NAMALWA (cell line): ENCODE measurements at regions not wholly inside any gene's neighbourhood (a gene's known extent, or its start where the extent isn't known, plus 50 kb on each side); places are given as distances from the start of the nearest gene placed in this dataset.

Experiments
- DNase-seq: peaks from one replicate; pipeline ENCODE4 v3.0.0-alpha.2; 2015; ENCODE audit warnings: low spot score

DNA sequence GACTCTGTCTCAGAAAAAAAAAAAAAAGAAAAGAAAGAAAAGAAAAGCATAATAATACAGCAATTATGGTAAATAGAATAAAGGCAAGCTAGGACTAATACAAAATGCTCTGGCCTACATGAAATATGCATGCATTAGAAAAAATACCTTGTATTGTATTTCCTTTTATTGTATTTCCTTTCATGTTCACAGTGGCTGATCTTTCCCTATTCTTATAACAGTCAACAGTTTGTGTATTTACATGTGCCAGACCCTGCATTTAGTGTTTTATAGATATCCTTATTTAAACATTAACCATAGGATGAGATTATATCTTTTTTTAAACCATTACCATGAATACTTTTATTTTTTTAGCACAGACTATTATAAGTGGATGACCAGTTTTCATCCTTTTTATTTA lies 56.3 kb upstream of the ARL15 start:
- DNase-seq: no peak

DNA sequence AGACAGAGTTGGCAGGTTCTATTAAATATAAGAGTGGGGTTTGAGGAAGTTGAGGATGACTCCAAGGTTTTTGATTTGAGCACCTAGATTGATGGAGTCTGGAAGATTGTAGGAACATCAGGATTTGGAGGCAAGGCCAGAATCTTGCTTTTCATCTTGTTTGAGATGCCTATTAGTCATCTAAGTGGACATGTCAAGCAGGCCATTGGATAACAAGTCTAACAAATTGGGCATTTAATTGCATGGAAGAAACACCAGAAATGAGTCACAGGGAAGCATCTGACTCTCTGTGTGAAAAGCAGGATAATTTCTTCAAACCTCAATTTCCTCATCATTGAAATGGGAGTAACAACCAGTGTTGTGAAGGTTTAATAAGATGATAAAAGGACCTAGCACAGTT lies 53.3 kb upstream of the ARL15 start:
- DNase-seq: no peak

DNA sequence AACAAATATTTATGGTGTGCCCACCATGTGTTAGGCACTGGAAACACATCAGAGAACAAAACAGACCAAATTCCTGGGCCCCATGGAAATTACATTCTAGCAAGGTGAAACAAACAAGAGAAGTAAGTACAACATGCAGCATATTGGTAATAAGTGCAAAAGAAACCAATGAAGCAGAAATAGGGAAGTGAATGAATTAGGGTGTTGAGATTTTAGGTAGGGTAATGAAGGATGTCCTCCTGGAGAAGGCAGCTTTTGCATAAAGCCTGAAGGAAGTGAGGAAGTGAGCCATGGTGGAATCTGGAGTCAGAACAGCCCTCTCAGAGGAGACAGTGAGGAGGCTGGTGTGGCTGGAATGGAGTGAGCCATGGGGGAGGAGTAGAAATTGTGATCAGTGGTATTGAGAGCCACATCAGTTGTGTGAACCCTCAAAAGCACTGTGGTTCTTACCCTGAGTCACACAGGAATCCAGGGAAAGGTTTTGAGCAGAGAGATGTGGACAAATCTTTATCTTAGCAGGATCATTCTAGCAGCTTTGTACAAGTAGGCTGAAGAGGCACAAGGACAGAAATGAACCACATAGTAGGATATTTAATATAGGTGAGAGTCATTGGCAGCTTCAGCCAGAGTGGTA lies 52.7 kb upstream of the ARL15 start:
- DNase-seq: no peak

DNA sequence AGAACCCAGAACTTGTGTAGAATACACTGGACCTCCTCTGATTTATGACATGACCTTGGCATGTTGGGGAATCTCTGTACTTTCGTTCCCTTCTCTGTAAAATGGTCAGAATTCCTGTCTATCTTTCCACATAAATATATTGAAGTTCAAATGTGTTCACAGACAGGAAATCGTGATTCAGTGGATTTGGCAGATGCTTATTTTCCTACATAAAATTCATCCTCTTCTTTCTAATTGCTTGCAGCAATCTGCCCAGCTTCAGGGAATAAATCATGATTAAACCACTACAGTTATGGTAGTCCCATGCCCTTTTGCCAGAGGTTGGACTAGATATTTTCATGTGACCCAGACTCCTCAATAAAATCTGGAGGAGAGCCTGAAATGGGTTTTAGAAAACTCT lies 52.1 kb upstream of the ARL15 start:
- DNase-seq: no peak

DNA sequence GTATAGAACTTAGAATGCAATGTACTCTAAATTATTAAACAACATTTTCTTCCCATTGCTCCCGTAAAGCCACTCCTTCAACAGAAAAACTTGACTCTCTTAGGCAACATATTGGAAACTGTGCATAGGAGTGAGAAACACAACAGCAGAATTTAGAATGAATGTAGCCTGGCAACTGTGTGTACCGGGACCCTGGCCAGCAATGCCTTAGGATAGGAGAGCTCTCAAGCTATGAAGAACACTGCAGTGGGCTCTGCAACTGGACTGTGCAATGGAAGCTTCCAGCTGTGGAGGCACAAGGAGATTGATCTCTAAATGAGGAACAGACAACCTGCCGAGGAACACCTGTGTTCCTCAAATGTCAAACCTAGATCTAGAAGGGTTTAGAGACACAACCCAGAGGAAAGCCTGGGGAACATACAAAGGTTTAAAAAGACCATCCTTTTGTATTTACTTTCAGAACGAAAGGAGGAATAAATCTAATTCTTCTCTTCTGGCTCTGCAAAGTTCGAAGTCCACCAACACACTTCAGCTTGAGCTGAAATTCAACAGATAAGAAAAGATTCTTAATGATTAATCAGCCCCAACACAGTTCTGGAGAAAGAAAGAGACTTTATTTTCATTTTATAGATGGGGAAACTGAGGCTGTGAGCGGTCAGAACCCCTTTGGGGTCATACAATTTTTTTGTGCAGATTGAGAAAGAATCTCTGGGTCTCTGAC lies 51.5 kb upstream of the ARL15 start:
- DNase-seq: no peak

DNA sequence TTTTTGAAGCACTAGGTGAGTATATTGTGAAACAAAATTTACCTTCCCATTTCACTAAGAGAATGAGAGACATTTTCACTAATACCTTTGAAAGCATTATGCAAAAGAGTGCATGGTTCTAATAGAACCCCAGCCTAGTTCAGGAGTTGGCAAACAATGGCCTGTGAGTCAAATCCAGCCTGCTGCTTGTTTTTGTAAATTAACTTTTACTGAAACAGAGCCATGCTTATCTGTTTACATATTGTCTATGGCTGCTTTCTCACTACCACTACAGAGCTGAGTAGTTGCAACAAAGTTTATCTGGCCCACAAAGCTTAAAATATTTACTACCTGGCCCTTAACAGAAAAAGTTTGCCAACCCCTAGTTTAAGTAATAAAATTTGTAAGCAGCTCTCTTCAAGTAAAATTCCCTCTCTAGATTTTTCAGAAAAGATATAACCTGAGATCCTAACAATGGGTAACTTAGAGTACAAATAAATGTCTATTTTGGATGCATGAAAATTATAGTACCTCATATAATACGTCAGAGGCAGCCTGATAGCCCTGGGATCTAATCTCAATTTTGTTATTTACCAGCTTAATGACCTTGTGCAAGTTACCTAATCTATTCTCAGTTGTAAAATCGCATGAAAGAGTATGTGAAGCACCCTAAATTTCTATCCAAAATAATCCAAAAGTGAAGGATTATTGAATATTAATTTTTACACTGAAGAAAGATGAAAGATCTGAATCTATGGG lies 50.7 kb upstream of the ARL15 start:
- DNase-seq: no peak
